ENCODE measurements at regions not wholly inside any gene's neighbourhood (a gene's known extent, or its start where the extent isn't known, plus 50 kb on each side); places are given as distances from the start of the nearest gene placed in this dataset.

DNA sequence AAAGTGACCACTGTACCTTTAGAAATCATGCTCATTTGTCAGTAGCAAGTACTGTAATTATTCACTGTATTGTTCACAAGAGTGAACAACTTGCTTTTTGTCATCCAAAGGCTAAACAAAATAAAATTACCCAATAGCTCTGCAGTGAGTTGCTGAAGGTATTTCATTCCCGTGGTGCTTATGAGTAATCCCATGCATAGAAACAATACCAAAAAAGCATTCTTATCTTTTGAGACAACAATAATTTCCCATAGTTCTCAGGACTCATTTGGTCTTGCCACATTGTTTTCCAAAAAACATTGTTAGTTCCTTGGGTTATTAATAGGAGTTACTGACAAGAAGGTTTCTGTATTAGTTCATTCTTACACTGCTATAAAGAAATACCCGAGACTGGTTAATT, 503.2 kb upstream of the FAM98A start:
- no peak for TF ChIP-seq HDAC2 (IDR thresholded peaks at IDR 0.05)
- TF ChIP-seq POLR2A (IDR thresholded peaks at IDR 0.05; ENCODE audit: low read depth, low read length) = no peak
- TF ChIP-seq SMARCA5 (IDR thresholded peaks at IDR 0.05) = no peak
- TF ChIP-seq POLR2AphosphoS2 (IDR thresholded peaks at IDR 0.05; ENCODE audit: low read depth, low read length) = no peak

All from GM12878 (cell line).